ENCODE measurements at regions not wholly inside any gene's neighbourhood (a gene's known extent, or its start where the extent isn't known, plus 50 kb on each side); places are given as distances from the start of the nearest gene placed in this dataset.
A peak's percentile ranks its signal among the peaks of the same experiment; 100 is the strongest.

DNA sequence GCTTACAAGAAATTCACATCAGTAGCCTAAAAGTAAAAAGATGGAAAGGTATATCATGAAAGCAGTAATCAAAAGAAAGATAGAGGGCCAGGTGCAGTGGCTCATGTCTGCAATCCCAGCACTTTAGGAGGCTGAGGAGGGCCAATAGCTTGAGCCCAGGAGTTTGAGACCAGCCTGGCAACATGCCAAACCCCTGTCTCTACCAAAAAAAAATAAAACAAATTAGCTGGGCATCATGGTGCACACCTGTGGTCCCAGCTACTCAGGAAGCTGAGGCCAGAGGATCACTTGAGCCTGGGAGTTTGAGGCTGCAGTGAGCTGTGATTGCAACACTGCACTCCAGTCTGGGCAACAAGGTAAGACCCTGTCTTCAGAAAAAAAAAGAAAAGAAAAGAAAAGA is 55.5 kb downstream of the GSPT2 start:
- in situ Hi-C loops (cut with HindIII; ENCODE audit: low pct_unique_long_range_greater_than_20kb, low sequenced_read_pairs), result no loop called here

DNA sequence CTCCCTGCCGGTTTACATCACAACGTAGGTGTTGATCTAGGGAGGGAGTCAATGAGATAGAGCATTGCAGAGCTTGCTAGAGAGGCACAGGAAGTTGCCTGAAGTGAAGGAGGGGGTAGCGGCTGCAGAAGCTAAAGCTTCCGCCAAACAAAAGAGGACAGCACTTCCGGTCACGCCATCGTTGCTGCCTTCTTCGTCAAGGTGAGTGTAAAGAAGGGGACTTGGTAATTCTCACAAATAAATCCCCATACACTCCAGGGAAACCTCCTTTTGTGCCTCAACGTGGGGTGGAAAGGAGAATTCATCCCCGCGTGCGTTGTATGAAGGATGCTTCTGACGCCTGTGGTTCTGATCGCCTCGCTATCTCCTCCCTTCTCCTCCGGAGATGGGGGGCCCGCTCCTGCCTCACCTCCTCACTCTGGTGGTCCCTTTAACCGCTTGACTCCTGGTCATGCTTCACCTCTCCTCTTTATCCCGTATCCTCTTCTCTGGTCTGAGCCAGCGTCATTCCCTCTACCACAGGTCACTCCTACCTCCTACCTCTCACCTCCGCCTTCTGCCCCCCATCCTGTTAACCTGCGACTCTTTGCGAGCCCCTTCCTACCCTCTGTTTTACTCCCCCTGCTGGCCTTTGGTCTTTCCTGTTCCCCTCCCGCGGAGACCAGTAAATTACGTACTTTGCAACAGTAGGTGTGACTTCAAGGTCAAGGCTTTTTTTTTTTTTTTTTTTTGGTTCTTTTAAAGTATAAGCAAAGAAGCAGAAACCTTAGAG is 59.9 kb downstream of the GSPT2 start:
- in situ Hi-C loops (cut with HindIII; ENCODE audit: low pct_unique_long_range_greater_than_20kb, low sequenced_read_pairs), result no loop called here
- DNase-seq (ENCODE audit: low read depth), result peak; percentile 64

More for the DNA sequence above, 55.5 kb downstream of the GSPT2 start:
- DNase-seq (ENCODE audit: low read depth), result no peak

DNA sequence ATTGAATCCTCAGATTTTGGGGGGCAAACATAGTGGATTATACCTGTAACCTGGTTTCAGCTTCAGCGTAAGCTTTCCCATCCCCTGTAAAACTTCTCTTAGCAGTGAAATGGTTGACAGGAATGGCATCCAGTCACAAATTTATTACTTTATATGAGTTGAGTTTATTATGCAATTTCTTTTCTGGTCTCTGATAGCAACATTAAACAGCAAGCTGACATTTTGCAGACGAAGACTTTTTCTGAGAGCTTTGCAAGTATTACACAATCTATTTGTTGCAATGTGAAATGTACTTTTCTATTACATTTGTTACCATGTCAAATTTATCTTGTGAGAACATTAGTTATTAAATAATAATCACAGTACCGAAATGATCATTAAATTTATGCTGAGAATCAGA is 60.6 kb downstream of the GSPT2 start:
- DNase-seq (ENCODE audit: low read depth), result no peak
- in situ Hi-C loops (cut with HindIII; ENCODE audit: low pct_unique_long_range_greater_than_20kb, low sequenced_read_pairs), result no loop called here

DNA sequence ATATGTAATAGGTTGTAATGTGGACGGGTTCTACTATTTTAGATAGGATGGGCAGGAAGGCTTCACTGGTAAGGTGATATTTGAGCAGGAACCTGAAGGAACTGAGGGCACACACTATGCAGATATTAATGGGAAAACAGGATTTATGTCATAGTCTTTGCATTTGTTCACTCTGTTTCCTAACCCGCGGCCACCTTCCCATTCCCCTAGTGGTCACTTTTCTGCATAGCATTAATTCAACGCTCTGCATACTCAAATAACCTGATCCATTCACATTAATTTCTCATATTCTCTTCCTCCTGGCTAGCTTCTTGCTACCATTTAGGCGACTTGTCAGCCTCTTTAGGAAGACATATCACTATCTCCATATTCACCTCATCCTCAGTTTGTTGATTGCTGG is 61.5 kb downstream of the GSPT2 start:
- in situ Hi-C loops (cut with HindIII; ENCODE audit: low pct_unique_long_range_greater_than_20kb, low sequenced_read_pairs), result no loop called here
- DNase-seq (ENCODE audit: low read depth), result no peak

DNA sequence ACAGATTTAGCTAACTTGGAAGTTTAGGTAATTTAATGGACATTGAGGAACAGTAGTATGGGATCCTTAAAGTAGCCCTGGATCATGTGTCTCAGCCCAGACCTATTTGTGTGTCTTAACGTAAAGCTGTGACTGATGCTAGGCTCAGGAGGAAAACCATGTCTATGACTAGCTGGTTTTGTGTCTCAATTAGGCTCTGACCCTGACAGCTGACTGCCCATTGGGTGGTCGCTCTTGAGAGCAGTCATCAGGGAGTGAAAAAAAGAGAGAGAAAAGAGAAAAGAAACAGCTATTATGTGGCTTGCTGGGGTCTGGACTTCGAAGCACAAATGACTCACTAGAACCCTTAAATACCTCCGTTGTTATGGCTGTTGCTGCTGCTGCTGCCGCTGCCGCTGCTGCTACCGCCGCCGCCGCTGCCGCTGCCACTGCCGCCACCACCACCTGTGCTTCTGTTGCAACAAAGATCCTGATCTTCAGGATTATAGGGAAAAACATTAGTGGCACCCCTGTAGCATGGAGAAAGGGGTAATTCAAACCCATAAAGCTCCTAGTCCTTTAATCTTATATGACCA is 70.7 kb downstream of the GSPT2 start:
- DNase-seq (ENCODE audit: low read depth), result no peak
- in situ Hi-C loops (cut with HindIII; ENCODE audit: low pct_unique_long_range_greater_than_20kb, low sequenced_read_pairs), result no loop called here

DNA sequence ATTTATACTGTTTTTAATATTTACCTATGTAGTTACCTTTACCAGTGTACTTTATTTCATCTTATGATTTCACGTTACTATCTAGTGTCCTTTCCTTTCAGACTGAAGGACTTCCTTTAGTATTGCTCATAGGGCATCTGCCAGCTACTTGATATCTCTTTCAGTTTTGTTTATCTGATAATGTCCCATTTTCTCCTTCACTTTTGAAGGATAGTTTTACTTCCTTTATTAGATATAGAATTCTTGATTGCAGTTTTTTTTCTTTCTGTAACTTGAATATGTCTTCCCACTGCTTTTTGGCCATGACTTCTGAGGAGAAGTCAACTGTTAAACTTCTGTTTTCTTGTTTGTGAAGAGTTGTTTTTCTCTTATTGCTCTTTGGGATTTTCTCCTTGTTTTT is 69.4 kb upstream of the MAGED1 start:
- in situ Hi-C loops (cut with HindIII; ENCODE audit: low pct_unique_long_range_greater_than_20kb, low sequenced_read_pairs), result no loop called here
- no peak for DNase-seq (ENCODE audit: low read depth)

DNA sequence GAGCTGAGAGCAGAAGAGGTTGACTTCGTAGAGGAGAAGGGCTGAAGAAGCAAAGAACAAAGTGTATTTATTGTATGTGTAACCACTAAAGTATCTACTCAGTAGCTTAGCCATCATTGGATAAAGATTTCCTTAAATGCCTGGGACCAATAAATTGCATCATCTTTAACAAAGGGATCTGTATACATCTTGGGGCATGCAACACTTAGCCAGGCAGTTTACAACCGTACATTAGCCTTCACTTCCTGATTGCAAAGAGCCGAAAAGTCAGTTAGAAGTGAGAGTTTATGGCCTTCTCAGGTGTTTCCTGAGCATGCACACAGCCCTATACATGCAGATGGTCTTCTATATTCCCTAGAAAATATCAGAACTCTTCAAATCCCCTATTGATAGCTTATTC is 68.0 kb upstream of the MAGED1 start:
- no peak for DNase-seq (ENCODE audit: low read depth)
- in situ Hi-C loops (cut with HindIII; ENCODE audit: low pct_unique_long_range_greater_than_20kb, low sequenced_read_pairs), result no loop called here

DNA sequence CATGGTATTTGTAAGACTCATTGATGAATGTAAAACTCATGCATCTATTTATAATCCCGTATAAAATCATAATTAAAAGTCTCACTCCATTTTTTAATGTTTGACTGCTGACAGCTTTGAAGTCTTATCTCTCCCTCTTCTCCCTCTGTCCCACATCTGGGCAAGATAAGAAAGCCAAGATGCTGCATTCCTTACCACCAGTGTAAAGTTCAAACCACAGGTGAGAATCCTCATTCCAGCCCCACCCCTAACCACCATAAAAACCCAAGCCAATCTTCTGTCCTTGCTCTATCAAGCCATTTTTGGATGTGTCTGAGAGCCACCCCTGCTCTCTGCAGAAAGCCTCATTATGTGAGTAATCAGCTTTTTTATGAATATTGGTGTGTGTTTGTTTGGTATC is 59.3 kb upstream of the MAGED1 start:
- in situ Hi-C loops (cut with HindIII; ENCODE audit: low pct_unique_long_range_greater_than_20kb, low sequenced_read_pairs), result no loop called here
- DNase-seq (ENCODE audit: low read depth), result no peak

DNA sequence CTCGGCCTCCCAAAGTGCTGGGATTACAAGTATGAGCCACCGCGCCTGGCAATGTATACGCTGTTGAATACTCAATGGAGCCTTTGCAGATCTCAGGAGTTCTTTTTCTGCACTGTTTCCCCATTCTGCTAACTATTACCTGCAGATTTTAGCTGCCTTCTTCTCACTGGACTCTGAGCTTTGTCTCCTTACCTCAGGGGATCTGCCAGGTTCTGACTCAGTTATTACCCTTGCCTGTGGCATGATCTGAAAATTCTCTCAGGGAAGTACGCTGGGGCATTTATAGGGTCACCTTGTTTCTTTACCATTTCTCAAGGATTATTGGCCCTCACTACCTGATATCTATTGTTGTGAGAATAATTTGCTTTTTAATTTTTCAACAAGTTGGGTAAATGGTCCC is 56.6 kb upstream of the MAGED1 start:
- no peak for DNase-seq (ENCODE audit: low read depth)

DNA sequence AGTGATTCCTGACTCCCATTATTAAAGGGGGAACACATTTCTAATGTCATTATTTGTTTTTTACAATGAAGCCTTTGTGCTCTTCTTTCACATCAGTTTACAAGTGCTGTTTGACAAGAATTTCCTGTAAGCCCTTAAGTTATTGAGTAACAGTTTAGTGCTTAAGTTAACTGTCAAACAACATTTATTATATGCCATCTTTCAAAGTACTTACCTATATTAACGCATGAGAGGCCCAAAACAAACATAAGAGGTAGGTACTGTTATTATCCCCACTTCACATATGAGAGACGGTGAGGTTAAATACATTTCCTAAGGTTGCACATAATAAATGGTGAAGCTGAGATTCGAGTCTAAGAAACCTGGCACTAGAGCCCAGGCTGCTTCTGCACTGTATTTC is 56.0 kb upstream of the MAGED1 start:
- DNase-seq (ENCODE audit: low read depth), result no peak
- in situ Hi-C loops (cut with HindIII; ENCODE audit: low pct_unique_long_range_greater_than_20kb, low sequenced_read_pairs), result no loop called here

More for the DNA sequence above, 56.6 kb upstream of the MAGED1 start:
- in situ Hi-C loops (cut with HindIII; ENCODE audit: low pct_unique_long_range_greater_than_20kb, low sequenced_read_pairs), result no loop called here

DNA sequence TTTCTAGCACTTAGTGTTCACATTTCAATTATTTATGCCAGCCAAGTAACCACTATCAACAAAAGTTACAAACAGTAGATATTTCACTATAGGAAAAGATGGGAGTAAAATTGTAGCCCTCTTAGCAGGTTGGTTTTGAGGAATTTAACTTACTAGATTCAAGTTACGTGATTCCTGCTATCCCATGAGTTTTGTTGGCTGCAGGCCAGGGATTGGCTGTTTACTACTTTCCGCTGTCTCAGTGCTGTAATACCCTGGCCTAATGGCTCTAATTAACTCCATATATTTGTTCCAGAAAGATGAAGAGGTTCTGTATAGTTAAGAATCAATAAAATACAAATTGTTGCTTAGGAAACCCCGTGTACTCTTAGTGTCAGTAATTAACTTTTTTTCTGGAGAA is 55.5 kb upstream of the MAGED1 start:
- no peak for DNase-seq (ENCODE audit: low read depth)
- in situ Hi-C loops (cut with HindIII; ENCODE audit: low pct_unique_long_range_greater_than_20kb, low sequenced_read_pairs), result no loop called here
